Hepatocyte (in vitro differentiated cells): ENCODE measurements at regions not wholly inside any gene's neighbourhood (a gene's known extent, or its start where the extent isn't known, plus 50 kb on each side); places are given as distances from the start of the nearest gene placed in this dataset.
"Not testable (repeated sequence)": the region's sequence is repeated elsewhere in the genome, so short reads cannot be mapped to it uniquely, and the experiment has no call there.

Experiments used
- EZH2 ChIP-seq: fragments of 200-600 bp; sonication (generic); IDR thresholded peaks from 2 replicates; pipeline ENCODE4 v1.6.1; 2016; ENCODE audit warnings: antibody characterized with exemption, mild to moderate bottlenecking, borderline replicate concordance
- TF ChIP-seq, protein P1 (sequence below): fragments of 200-600 bp; sonication (generic); IDR thresholded peaks from 2 replicates; pipeline ENCODE4 v1.5.1; 2016; ENCODE audit warnings: antibody characterized with exemption, mild to moderate bottlenecking; ENCODE audit not compliant: poor library complexity

GRCh38 chr5:34371417-34371816 is 284.7 kb upstream of the RAI14 start:
- TF ChIP-seq, protein P1, sequence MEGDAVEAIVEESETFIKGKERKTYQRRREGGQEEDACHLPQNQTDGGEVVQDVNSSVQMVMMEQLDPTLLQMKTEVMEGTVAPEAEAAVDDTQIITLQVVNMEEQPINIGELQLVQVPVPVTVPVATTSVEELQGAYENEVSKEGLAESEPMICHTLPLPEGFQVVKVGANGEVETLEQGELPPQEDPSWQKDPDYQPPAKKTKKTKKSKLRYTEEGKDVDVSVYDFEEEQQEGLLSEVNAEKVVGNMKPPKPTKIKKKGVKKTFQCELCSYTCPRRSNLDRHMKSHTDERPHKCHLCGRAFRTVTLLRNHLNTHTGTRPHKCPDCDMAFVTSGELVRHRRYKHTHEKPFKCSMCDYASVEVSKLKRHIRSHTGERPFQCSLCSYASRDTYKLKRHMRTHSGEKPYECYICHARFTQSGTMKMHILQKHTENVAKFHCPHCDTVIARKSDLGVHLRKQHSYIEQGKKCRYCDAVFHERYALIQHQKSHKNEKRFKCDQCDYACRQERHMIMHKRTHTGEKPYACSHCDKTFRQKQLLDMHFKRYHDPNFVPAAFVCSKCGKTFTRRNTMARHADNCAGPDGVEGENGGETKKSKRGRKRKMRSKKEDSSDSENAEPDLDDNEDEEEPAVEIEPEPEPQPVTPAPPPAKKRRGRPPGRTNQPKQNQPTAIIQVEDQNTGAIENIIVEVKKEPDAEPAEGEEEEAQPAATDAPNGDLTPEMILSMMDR = not testable (repeated sequence)
- TF ChIP-seq EZH2 = not testable (repeated sequence)
